ENCODE measurements at regions not wholly inside any gene's neighbourhood (a gene's known extent, or its start where the extent isn't known, plus 50 kb on each side); places are given as distances from the start of the nearest gene placed in this dataset.

- TF ChIP-seq EZH2 (IDR thresholded peaks at IDR 0.05; ENCODE audit: borderline replicate concordance) (no peak), CTCF (IDR thresholded peaks at IDR 0.05; ENCODE audit: poor library complexity) (no peak), EZH2phosphoT487 (IDR thresholded peaks at IDR 0.05; ENCODE audit: low read depth, severe bottlenecking, unreplicated experiment) (no peak)
These were observed 186.5 kb upstream of the NAV2 start for GRCh38 chr11:19526119-19526518.
